BLaER1 treated with 17β-estradiol and CSF1 and Interleukin-3, amounts not matched to agents 10 nM and 100 nM (cell line): ENCODE measurements at regions not wholly inside any gene's neighbourhood (a gene's known extent, or its start where the extent isn't known, plus 50 kb on each side); places are given as distances from the start of the nearest gene placed in this dataset.
"Not testable (repeated sequence)": the region's sequence is repeated elsewhere in the genome, so short reads cannot be mapped to it uniquely, and the experiment has no call there.

ENCODE experiments used
- H3K27ac ChIP-seq, 11 experiments: shearing (Covaris generic); formaldehyde crosslinking; 2 replicates each; pipeline ENCODE4 v1.8.1; 2022
- H3K27me3 ChIP-seq, 11 experiments: shearing (Covaris generic); formaldehyde crosslinking; 2 replicates each; pipeline ENCODE4 v1.8.1; 2022
- H3K36me3 ChIP-seq, 11 experiments: shearing (Covaris generic); formaldehyde crosslinking; 2 replicates each; pipeline ENCODE4 v1.8.1; 2022
- H3K4me1 ChIP-seq, 10 experiments: shearing (Covaris generic); formaldehyde crosslinking; 2 replicates each; pipeline ENCODE4 v1.8.1; 2022
- H3K4me2 ChIP-seq, 11 experiments: shearing (Covaris generic); formaldehyde crosslinking; 2 replicates each; pipeline ENCODE4 v1.8.1; 2022
- H3K4me3 ChIP-seq, 10 experiments: shearing (Covaris generic); formaldehyde crosslinking; 2 replicates each; pipeline ENCODE4 v1.8.1; 2022
- H3K9ac ChIP-seq, 11 experiments: shearing (Covaris generic); formaldehyde crosslinking; 2 replicates each; pipeline ENCODE4 v1.8.1; 2022
- H3K9me3 ChIP-seq, 11 experiments: shearing (Covaris generic); formaldehyde crosslinking; replicated peaks in 1 of 11; 2 replicates each; pipeline ENCODE4 v1.8.1; 2022
- H4K20me1 ChIP-seq, 11 experiments: shearing (Covaris generic); formaldehyde crosslinking; 2 replicates each; pipeline ENCODE4 v1.8.1; 2022
- Cebpa-rat ChIP-seq, 11 experiments: shearing (Covaris generic); IDR thresholded peaks; 2 replicates each; pipeline ENCODE4 v1.8.1; 2022

GRCh38 chr6:2327591-2327990, 82.2 kb upstream of the GMDS start:
- Histone ChIP-seq H4K20me1 (no peaks in the 10 kb centered on the region), H3K27ac (no peak overlapping the region), H3K4me3 (no peak overlapping the region), H3K27me3 (no peaks in the 10 kb centered on the region), H3K4me2 (no peak overlapping the region), H3K4me1 (no peaks in the 10 kb centered on the region), H3K9me3 (peaks cover 55 to 68% (median 64%) of the 10 kb centered on the region in 11 experiments), H3K9ac (no peak overlapping the region), H3K36me3 (peaks cover 5 to 24% (median 14%) of the 10 kb centered on the region in 11 experiments; a peak in 16 of 22 replicates)
- TF ChIP-seq Cebpa-rat (IDR thresholded peaks at IDR 0.05): no peak

GRCh38 chr6:2324166-2324953, 79.0 kb upstream of the GMDS start:
- Histone ChIP-seq H3K4me1 (no peaks in the 10 kb centered on the region), H3K36me3 (peaks cover 5 to 22% (median 14%) of the 10 kb centered on the region in 11 experiments; a peak in 16 of 22 replicates), H3K27ac (no peak overlapping the region), H3K4me2 (no peak overlapping the region), H3K27me3 (no peaks in the 10 kb centered on the region), H3K9ac (no peak overlapping the region), H3K4me3 (no peak overlapping the region), H3K9me3 (peaks cover 56 to 77% (median 61%) of the 10 kb centered on the region in 11 experiments), H4K20me1 (no peaks in the 10 kb centered on the region)
- TF ChIP-seq Cebpa-rat (IDR thresholded peaks at IDR 0.05): no peak

- H3K4me2 ChIP-seq, H3K4me3 ChIP-seq, H4K20me1 ChIP-seq, H3K9ac ChIP-seq, H3K27me3 ChIP-seq, H3K27ac ChIP-seq, H3K4me1 ChIP-seq: not testable (repeated sequence)
- Histone ChIP-seq H3K36me3 (peaks cover 4 to 15% (median 8%) of the 10 kb centered on the region in 11 experiments; a peak in 13 of 22 replicates), H3K9me3 (peaks cover 17 to 53% (median 36%) of the 10 kb centered on the region in 11 experiments)
Observed at GRCh38 chr6:2317498-2317897, 72.1 kb upstream of the GMDS start.

GRCh38 chr6:2314641-2315040, 69.2 kb upstream of the GMDS start:
- peaks cover 0 to 7% (median 3%) of the 10 kb centered on the region in 10 experiments; a peak in 5 of 20 replicates for H3K4me1 ChIP-seq
- TF ChIP-seq Cebpa-rat (IDR thresholded peaks at IDR 0.05): no peak
- H3K36me3 ChIP-seq: peaks cover 4 to 12% (median 8%) of the 10 kb centered on the region in 11 experiments; a peak in 13 of 22 replicates
- H3K9ac ChIP-seq: no peak overlapping the region
- H3K9me3 ChIP-seq: peaks cover 14 to 36% (median 33%) of the 10 kb centered on the region in 11 experiments
- H4K20me1 ChIP-seq: no peaks in the 10 kb centered on the region
- H3K27me3 ChIP-seq: no peaks in the 10 kb centered on the region
- peak overlapping the region in 4 of 11 experiments; percentile 19 to 29 (median 22); a peak in 4 of 22 replicates for H3K4me2 ChIP-seq
- no peak overlapping the region for H3K4me3 ChIP-seq
- no peak overlapping the region for H3K27ac ChIP-seq

GRCh38 chr6:2310042-2310441, 64.6 kb upstream of the GMDS start:
- Histone ChIP-seq H3K27ac (no peak overlapping the region), H3K9me3 (peaks cover 0 to 4% (median 0%) of the 10 kb centered on the region in 11 experiments; a peak in 1 of 22 replicates)

GRCh38 chr6:2309122-2309521, 63.7 kb upstream of the GMDS start:
- no peaks in the 10 kb centered on the region for H3K27me3 ChIP-seq
- H3K9ac ChIP-seq: no peak overlapping the region
- H3K4me1 ChIP-seq: no peaks in the 10 kb centered on the region
- H3K4me3 ChIP-seq: no peak overlapping the region
- peaks cover 0 to 4% (median 0%) of the 10 kb centered on the region in 11 experiments; a peak in 2 of 22 replicates for H3K9me3 ChIP-seq
- no peak overlapping the region for H3K4me2 ChIP-seq
- no peaks in the 10 kb centered on the region; a peak in 1 of 22 replicates for H3K36me3 ChIP-seq
- H4K20me1 ChIP-seq: no peaks in the 10 kb centered on the region
- TF ChIP-seq Cebpa-rat (IDR thresholded peaks at IDR 0.05): no peak
- no peak overlapping the region for H3K27ac ChIP-seq

More at GRCh38 chr6:2310042-2310441, 64.6 kb upstream of the GMDS start:
- Histone ChIP-seq H3K36me3 (no peaks in the 10 kb centered on the region; a peak in 1 of 22 replicates), H4K20me1 (no peaks in the 10 kb centered on the region), H3K4me3 (no peak overlapping the region), H3K9ac (no peak overlapping the region), H3K27me3 (no peaks in the 10 kb centered on the region), H3K4me1 (peaks cover 0 to 7% (median 3%) of the 10 kb centered on the region in 10 experiments; a peak in 5 of 20 replicates), H3K4me2 (no peak overlapping the region)
- no peak for TF ChIP-seq Cebpa-rat (IDR thresholded peaks at IDR 0.05)

GRCh38 chr6:2307799-2308198, 62.4 kb upstream of the GMDS start:
- no peak for TF ChIP-seq Cebpa-rat (IDR thresholded peaks at IDR 0.05)
- Histone ChIP-seq H3K36me3 (no peaks in the 10 kb centered on the region), H3K4me1 (no peaks in the 10 kb centered on the region)

GRCh38 chr6:2305951-2306350, 60.5 kb upstream of the GMDS start:
- TF ChIP-seq Cebpa-rat (IDR thresholded peaks at IDR 0.05): no peak
- no peaks in the 10 kb centered on the region for H3K36me3 ChIP-seq

More at GRCh38 chr6:2307799-2308198, 62.4 kb upstream of the GMDS start:
- no peak overlapping the region for H3K4me3 ChIP-seq
- no peak overlapping the region for H3K4me2 ChIP-seq
- no peak overlapping the region for H3K27ac ChIP-seq
- H3K27me3 ChIP-seq: no peaks in the 10 kb centered on the region
- H3K9ac ChIP-seq: no peak overlapping the region
- H4K20me1 ChIP-seq: no peaks in the 10 kb centered on the region
- no peaks in the 10 kb centered on the region; a peak in 1 of 22 replicates for H3K9me3 ChIP-seq

GRCh38 chr6:2302482-2302881, 57.1 kb upstream of the GMDS start:
- H3K4me1 ChIP-seq, H3K4me2 ChIP-seq, H3K27ac ChIP-seq, H3K9ac ChIP-seq, H3K27me3 ChIP-seq, H3K4me3 ChIP-seq, H4K20me1 ChIP-seq: not testable (repeated sequence)
- peaks cover 4 to 23% (median 11%) of the 10 kb centered on the region in 11 experiments; a peak in 15 of 22 replicates for H3K9me3 ChIP-seq
- peaks cover 0 to 11% (median 4%) of the 10 kb centered on the region in 11 experiments; a peak in 3 of 22 replicates for H3K36me3 ChIP-seq

More at GRCh38 chr6:2305951-2306350, 60.5 kb upstream of the GMDS start:
- no peaks in the 10 kb centered on the region for H4K20me1 ChIP-seq
- no peak overlapping the region for H3K4me3 ChIP-seq
- no peaks in the 10 kb centered on the region for H3K4me1 ChIP-seq
- no peak overlapping the region for H3K9ac ChIP-seq
- H3K9me3 ChIP-seq: peaks cover 0 to 3% (median 0%) of the 10 kb centered on the region in 11 experiments; a peak in 4 of 22 replicates
- no peak overlapping the region for H3K27ac ChIP-seq
- no peak overlapping the region for H3K4me2 ChIP-seq
- no peaks in the 10 kb centered on the region for H3K27me3 ChIP-seq
